ENCODE measurements at regions not wholly inside any gene's neighbourhood (a gene's known extent, or its start where the extent isn't known, plus 50 kb on each side); places are given as distances from the start of the nearest gene placed in this dataset.

- H3K27me3 ChIP-seq (ENCODE audit: insufficient read depth), result no peaks in the 10 kb centered on the region
- no peak overlapping the region for H3K27ac ChIP-seq (ENCODE audit: low read depth)
- Mint-ChIP-seq H3K36me3 (ENCODE audit: low read depth) (peaks cover 14% of the 10 kb centered on the region), H3K4me1 (no peaks in the 10 kb centered on the region), H3K4me3 (no peak overlapping the region), H3K9me3 (peaks cover 82% of the 10 kb centered on the region), H3K27ac (no peak overlapping the region), H3K27me3 (ENCODE audit: insufficient read depth, low read depth, poor library complexity) (no peaks in the 10 kb centered on the region)
- H4K20me1 ChIP-seq (replicated peaks; ENCODE audit: insufficient read depth), result no peaks in the 10 kb centered on the region
- no peaks in the 10 kb centered on the region for H3F3A ChIP-seq (replicated peaks; ENCODE audit: low read depth)
- TF ChIP-seq CTCF (conservative IDR thresholded peaks at IDR 0.05; ENCODE audit: low read depth in 2 of 2) (no peak), NANOG (IDR thresholded peaks at IDR 0.05; ENCODE audit: borderline replicate concordance) (no peak), STAT1 (IDR thresholded peaks at IDR 0.05; ENCODE audit: unreplicated experiment) (no peak), REST (IDR thresholded peaks at IDR 0.05; ENCODE audit: unreplicated experiment) (no peak), POLR2AphosphoS5 (IDR thresholded peaks at IDR 0.05; ENCODE audit: low read depth) (no peak), EZH2phosphoT487 (IDR thresholded peaks at IDR 0.05; ENCODE audit: unreplicated experiment) (no peak)
- no peak overlapping the region for H3K4me2 ChIP-seq
- no peak overlapping the region for H2AFZ ChIP-seq
- H3K4me1 ChIP-seq (ENCODE audit: insufficient read depth), result no peaks in the 10 kb centered on the region
- ATAC-seq, result no peak
- H3K9me2 ChIP-seq (ENCODE audit: insufficient read depth), result no peaks in the 10 kb centered on the region
- H3K4me3 ChIP-seq, result no peak overlapping the region
- no peaks in the 10 kb centered on the region for H3K79me2 ChIP-seq (replicated peaks; ENCODE audit: insufficient read depth)
- no peak for DNase-seq (ENCODE audit: low spot score)
- no peaks in the 10 kb centered on the region for H3K36me3 ChIP-seq (ENCODE audit: insufficient read depth)
Observed at GRCh38 chr14:82385048-82385447, 851.4 kb upstream of the SEL1L start.

- Histone ChIP-seq H3K36me3 (ENCODE audit: insufficient read depth) (no peaks in the 10 kb centered on the region), H2AFZ (no peak overlapping the region), H3K27me3 (ENCODE audit: insufficient read depth) (no peaks in the 10 kb centered on the region), H3F3A (replicated peaks; ENCODE audit: low read depth) (no peaks in the 10 kb centered on the region), H3K79me2 (replicated peaks; ENCODE audit: insufficient read depth) (no peaks in the 10 kb centered on the region), H4K20me1 (replicated peaks; ENCODE audit: insufficient read depth) (no peaks in the 10 kb centered on the region), H3K4me3 (no peak overlapping the region), H3K9me2 (ENCODE audit: insufficient read depth) (no peaks in the 10 kb centered on the region), H3K4me1 (ENCODE audit: insufficient read depth) (no peaks in the 10 kb centered on the region), H3K4me2 (no peak overlapping the region), H3K27ac (ENCODE audit: low read depth) (no peak overlapping the region)
- H3K27me3 Mint-ChIP-seq (ENCODE audit: insufficient read depth, low read depth, poor library complexity), result no peaks in the 10 kb centered on the region
- TF ChIP-seq ZNF462 (CRISPR knock-in tag; IDR thresholded peaks at IDR 0.05) (no peak), EZH2phosphoT487 (IDR thresholded peaks at IDR 0.05; ENCODE audit: unreplicated experiment) (no peak), POLR2AphosphoS5 (IDR thresholded peaks at IDR 0.05; ENCODE audit: low read depth) (no peak), ZNF331 (CRISPR knock-in tag; IDR thresholded peaks at IDR 0.05; ENCODE audit: low read depth) (no peak), CTCF (conservative IDR thresholded peaks at IDR 0.05; ENCODE audit: low read depth in 2 of 2) (no peak)
- no peak overlapping the region for H3K4me3 Mint-ChIP-seq
- ATAC-seq, result no peak
- no peak for DNase-seq (ENCODE audit: low spot score)
- H3K27ac Mint-ChIP-seq, result no peak overlapping the region
- no peaks in the 10 kb centered on the region for H3K4me1 Mint-ChIP-seq
- H3K36me3 Mint-ChIP-seq (ENCODE audit: low read depth), result peaks cover 14% of the 10 kb centered on the region
- H3K9me3 Mint-ChIP-seq, result peaks cover 85% of the 10 kb centered on the region
Observed at GRCh38 chr14:82387699-82388098, 854.0 kb upstream of the SEL1L start.

All from GM23338 (cell line).